Renal cortex interstitium (tissue), 11 donors: ENCODE measurements at regions not wholly inside any gene's neighbourhood (a gene's known extent, or its start where the extent isn't known, plus 50 kb on each side); places are given as distances from the start of the nearest gene placed in this dataset.
A peak's percentile ranks its signal among the peaks of the same experiment; 100 is the strongest.

Experiments used
- DNase-seq, 11 donors: peaks; one replicate each; pipeline ENCODE4 v3.0.0-alpha.2; 2013; ENCODE audit warnings: low read depth in 9 of 11, low spot score in 4 of 11; ENCODE audit errors: extremely low read depth in 1 of 11

DNA sequence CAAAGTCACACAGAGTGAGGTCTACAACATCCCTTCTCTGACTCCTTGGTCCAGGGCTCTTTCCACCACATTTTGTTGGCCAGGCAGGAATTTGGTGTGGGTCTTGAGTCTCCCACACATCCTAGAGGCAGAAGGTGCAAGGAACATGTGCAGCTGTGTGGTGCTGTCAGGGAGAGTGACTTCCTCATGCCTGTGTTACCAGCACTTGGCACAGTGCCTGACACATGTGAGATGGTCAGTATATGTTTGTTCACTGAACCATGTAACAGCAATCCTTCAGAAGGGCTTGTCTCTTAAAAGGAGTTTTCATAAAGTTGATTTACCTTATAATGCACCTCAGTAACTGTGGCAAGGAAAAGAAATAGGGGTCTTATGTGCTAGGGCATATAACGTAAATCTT, 168.5 kb downstream of the CDC5L start:
- no peak for DNase-seq

DNA sequence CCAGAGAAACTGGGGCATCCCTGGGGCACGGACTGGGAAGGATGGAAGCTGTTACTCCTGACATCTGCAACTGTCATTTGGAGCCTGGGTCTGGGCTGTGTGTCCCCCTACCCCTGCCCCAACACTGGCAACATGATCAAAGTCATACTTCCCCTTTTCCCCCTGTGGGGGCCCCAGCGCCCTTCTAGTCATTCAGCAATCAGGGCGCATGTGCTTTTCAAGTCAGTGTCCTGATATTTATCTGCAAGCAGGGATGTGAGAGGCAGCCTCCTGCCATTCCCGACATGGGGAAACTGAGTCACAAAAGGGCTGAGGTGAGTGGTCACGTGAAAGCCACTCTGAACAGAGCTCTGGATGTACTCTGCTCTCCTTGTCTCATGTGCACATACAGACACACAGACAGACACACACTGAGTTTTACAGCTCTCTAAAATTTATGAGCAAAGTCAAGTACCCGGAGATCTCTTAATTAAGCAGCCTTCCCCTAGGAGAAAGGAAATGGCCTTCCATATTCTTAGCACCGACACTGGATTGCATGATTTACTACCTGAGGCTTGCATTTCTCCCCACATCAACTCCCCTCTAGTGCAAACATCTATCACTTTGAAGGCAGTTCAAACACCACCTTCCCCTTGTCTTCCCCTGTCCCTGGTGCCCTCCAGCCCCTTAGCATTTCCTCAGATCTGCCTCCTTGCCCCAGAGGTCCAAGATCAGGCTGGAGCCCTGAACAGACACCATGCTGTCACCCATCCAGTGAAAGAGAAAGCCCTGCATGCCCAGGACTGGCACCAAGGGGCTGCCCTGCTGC, 170.7 kb downstream of the CDC5L start:
- DNase-seq = peak in 7 of 11 donors; percentile 52 to 83 (median 68)

DNA sequence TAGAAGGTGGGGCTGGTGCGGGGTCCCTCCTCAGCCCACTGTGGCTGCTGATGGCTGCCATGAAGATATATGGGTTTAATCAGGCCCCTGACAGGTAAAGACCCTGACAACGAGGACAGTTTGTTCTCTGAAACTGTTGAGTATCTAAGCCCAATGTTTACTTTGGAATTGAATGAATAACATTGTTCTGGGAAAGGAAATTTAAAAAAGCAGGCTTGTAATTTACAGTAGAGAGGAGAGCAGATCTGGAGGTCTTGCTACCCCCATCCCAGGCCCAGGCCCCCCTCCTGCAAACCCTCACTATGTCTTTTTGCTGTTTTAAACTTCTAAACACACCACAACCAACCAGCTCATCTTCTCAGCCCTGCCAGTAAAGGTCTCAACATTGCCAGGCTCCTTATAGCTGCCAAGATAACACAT, 171.3 kb downstream of the CDC5L start:
- peak in 4 of 11 donors; percentile 45 to 71 (median 56) for DNase-seq

DNA sequence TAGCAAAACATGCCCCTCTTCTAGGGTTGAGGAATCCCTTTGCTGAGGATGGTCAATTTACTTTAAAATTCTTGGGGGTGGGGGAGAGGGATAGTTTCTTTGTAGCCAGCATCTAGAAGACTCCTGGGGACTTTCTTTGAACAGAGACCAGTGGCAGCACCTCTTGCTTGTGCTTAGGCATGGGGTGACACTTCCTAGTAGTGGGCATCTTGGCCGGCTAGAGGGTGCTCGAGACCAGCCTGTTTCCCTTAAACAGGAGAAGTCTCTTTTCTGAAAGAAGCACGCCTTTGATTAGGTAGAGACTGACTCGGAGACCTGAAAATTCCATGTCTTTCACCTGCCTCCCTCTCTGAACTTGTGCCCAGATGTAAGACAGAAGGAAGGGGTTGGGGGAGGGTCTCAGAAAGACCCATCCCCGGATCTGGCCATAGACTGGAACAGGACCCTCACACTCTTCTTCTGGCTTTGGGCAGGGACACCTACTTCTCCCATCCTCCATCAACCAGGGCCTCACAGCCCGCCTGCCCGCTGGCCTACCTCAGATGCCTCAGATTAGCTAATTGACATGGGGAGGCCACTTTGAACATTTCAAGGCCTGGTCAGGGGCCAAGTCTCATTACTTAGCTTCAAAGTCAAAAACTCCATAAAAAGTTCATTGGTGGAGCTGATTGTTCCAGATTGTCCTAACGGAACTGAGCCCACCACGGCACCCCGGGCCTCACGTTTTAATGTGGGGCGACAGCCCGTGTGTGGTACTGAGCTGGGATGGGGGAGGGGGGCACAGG, 172.2 kb downstream of the CDC5L start:
- peak in 1 of 11 donors; percentile 22 for DNase-seq

DNA sequence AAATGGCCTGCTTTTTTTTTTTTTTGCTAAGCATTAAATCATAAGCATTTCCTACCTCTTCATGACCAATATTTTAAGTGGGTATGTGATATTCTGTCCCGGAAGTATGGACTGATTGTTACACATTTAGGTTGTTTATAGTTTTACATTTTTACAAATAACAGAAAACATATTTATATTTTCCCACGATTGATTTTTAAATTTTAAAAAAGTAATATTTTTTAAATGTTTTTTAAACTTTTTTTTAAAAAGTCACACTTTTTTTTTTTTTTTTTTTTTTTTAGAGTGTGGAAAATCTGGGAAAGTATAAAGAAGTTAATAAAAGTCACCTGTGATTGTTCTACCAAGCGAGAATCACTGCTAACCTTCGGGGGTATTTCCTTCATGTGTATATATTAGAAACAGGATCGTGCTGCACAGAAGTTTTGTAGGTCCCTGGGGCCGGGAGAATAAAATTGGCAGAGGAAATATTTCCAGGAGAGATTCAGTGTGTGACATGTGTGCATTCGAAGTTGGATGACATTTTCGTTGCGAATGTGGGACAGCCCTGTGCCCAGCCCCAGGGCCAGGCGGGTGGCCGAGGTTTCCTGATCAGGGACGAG, 173.1 kb downstream of the CDC5L start:
- DNase-seq = peak in 1 of 11 donors; percentile 22

DNA sequence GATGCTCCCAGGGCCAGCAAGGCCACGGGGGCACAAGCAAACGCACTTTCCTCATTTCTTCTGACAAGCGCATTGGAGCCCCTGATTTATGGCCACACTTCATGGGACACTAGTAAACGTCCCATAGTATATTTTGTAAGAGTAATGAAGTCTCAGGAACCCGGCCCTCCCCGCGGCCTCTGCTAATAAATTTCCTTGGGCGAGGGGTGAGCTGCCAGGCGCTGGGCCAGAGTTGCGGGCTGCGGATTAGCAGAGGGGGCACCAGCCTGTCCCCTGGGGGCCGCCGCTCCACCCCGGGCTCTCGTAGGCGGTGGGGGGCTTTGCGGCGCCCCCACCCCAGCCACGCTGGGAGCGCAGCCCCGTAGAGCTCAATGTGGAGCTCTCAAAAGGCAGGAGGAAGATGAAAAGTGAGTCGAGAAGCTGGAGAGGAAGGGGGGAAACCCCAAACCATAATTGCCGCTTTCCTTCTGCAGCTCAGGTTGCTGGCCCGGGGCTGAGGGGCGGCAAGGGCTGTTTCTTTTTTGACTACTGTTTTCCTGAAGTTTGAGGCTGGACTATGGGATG, 173.6 kb downstream of the CDC5L start:
- DNase-seq = peak in 1 of 11 donors; percentile 42

DNA sequence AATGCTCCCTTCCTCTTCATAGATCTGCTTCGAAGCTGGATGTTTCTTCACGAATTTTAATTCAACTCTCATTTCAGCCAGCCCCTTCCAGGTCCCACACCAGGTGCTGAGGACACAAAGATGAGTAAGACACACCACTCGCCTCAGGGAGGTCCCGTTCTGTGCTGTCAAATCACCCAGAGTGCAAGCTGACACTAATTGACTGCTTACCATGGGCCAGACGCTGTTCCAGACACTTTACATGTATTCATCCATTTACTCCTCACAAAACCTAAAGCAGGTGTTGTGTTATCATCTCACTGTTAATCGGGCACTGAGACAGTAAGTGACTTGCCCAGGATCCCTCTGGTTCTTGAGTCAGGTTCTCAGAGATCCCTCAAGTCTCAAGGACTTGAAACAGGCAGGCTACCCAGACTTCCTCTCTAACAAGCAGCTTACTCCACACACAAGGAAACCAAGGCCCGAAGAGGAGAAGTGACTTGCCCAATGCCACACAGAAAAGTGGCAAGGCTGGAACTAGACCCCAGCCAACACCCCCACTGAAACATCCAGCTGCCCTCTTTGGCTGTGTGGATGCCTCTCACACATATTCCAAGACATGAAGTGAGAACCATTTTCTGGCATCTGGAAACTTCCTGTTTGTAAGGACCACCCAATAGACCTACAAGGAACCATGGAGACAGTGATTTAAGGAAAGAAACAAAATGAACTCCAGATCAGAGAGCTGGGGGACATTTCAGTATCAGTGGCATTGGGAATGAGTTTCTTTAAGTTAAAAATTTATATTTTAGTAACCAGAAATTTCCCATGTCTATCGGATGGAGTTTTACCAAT, 174.5 kb downstream of the CDC5L start:
- DNase-seq = no peak

DNA sequence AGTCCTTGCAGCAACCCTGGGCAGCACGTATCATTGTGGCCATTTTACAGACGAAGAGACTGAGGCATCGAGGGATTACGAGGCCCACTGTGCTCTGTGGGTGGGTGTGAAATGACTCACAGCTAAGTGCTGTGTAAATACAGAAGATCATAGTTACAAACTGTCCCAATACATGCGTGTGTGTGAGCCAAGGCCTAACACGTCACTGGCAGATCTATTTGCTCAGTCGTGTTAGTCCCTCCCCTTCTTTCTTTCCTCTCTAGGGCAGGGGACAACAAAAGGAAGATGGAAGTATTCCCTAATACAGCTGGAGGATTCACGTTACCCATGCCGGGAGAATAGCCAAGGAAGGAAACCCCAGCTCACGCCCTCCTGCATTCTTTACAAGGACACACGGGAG, 175.9 kb downstream of the CDC5L start:
- no peak for DNase-seq

DNA sequence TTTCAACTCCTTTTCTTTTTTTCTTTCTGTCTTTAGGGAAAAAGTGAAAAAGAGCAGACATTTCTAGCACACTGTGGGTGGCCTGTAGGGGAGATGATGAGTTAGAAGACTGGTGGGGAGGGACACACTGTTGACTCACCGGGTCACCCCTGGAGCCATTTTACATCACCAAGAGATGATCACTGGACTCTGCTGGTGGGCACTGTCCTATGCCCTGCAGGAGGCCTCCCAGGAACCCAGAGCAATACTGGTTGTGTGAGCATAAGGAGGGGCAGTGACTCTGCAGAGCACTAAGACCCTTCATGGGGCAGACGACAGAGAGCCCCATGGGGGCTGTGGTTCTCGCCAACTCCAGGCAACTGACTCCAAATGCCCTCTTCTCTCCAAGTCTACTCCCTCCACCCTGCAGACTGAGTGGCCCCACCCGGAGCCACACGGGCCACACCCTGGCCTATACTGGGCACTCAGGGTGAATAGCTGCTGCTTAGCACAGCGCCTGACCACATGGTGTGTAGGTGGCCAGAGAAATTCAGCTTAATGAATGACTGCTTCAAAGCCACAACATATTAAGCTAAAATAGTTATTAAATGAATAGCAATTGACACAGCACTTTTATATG, 177.5 kb downstream of the CDC5L start:
- no peak for DNase-seq

DNA sequence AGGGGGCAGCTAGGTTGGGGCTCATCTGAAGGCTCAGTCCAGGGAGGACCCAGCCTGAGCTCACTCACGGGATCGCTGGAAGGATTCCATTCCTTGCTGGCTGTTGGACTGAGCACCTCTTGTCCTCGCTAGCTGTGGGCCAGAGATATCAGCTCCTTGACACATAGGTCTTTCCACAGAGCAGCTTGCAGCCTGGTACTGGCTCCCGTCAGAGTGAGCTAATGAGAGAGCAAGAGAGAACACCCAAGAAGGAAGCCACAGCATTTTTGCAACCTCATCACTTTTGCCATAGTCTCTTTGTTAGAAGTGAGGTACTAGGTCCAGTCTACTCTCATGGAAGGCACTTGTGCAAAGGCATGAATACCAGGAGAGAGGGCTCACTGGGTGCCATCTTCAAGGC, 179.9 kb downstream of the CDC5L start:
- no peak for DNase-seq

DNA sequence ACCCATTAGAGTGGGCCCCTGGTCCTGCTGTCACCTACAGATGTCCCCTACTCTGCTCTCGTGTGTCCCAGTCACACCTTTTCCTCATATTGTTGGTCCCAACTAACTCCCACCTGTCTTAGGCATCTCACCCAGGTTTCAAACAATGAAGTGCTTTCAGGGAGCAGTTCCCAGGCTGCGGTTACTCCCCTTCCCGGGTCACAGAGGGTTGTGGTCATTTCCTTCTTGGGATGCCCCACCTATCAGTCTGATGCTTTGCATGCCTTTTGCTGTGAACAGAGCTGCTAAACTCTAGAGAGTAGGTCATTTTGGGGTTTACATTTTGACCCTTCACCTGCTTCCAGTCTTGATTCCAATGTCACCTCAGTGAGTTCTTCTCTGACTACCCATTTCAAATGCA, 181.6 kb downstream of the CDC5L start:
- DNase-seq = no peak

DNA sequence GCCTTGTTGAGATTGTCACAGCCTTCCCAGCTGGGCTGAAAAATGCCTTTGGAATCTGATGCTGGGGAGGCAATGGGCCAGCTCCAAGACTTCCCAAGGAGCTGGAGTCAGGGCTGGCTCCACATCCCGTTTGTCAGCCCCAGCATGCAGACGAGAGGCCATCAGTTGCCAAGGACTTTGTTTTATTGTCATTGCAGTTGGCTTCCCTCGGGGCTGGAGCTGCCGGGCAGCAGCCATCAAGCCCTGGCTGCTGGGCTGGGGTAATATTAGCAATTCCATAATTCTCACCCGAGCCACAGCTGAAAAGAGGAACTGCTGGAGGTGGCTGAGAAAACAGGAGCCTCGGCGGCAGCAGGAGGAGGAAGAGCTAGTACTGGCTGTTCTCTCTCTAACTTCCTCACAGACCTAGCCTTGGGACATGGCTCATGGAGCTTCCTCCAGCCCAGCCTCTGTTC, 182.5 kb downstream of the CDC5L start:
- DNase-seq = peak in 2 of 11 donors; percentile 29 to 36

DNA sequence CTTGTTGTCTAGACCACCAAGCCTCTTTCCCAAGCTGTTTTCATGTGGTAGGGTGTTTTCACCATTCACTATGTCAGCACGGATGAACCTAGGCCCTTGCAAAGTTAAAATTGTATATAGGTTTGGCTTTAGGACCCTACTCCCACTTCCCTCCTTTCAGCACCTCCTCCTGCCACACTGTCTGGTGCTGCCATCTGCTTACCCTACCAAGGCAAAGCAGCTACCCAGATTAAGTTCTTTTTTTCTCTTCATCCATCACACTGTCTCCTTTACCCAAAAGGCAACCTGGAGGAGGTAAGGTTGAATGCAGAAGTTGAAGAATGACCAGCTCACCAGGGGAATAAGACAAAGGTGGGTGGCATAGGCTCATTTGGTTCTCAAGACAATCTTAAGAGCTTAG, 184.0 kb downstream of the CDC5L start:
- DNase-seq = no peak

DNA sequence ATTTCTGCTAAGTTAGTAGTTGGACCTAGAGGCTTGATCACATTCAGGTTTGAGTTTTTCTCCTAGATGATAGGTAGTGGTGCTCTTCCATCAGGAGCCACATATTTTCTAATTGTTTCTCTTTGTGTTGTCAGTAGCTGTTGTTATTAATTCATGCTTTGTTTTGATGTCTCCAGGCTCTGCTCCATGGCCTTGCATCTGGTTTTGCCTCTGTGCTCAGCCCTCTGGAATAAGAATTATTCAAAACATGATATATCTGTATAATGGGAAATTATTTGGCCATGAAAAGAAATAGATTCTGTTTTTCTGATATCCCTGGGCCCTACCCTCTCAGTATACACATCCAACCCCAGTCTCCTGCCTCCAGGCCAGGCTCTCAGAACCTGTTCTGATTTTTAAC, 184.8 kb downstream of the CDC5L start:
- DNase-seq = no peak

DNA sequence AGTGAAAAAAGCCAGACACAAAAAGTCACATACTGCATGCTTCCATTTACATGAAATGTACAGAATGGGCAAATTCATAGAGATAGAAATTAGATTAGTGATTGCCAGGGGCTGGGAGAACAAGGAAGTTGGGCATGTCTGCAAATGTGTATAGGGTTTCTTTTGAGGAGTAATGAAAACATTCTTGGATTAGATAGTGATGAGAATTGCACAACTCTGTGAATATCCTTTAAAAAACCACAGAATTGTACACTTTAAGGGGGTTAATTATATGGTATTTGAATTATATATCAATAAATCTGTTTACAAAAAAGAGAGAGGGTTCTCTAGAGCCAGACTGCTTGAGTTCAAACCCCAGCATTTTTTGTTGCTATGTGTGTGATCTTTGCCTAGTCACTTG, 188.1 kb downstream of the CDC5L start:
- no peak for DNase-seq

DNA sequence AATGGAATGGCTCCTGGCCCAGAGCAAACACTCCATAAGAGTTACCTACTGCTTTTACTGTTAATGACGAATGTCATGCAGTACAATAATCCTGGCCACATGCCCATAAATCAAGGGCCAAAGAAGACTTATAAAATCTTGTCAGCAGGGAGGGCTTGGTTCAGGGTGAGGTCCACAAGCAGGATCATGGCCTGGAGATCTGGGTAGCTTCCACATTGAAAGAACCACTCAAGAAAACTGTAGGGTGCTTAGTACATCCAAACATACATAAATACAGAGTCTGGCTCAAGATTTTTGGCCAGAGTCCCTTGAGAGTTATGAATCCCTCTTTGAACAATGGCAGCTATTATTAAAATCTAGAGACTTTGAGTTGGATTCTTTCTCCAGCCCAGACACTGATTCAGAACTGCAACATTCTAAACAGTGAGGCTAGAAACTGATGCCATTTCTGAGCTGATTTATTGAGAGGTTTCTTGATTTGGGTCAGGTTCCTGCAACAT, 188.7 kb downstream of the CDC5L start:
- peak in 1 of 11 donors; percentile 20 for DNase-seq

DNA sequence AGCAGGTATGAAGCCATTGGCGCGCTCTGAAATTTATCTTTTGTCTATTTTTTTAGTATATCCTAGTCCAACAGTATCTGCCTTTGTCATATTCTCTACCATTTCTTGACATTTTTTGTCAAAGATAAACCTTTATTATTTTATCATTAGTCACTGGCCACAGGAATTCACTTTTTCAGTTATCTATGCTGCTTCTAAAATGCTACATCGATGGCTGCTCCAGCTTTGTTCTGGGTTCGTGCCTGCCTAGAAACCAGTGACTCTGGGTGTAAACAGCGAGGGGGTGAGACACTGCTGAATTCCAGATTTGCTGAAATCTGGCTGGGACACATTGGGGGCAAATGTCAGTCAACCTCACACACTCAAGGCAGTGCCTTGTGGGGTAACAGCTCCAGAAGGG, 193.4 kb downstream of the CDC5L start:
- no peak for DNase-seq

DNA sequence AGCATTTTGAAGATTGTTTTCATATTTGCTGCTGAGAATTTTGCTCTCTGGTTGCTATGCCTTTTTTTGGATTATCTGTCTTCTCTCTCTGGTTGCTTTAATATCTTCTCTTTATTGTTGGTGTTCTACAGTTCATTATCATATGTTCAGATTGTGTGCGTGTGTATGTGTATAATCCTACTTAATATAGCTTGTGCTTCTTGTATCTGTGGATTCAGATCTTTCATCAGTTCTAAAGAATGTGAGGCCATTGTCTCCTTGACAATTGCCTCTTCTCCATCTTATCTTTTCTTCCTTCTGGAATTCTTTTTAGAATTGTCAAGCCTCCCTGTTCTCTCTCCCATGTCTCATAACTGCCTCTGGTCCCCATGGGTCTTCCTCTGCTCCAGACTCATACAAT, 195.4 kb downstream of the CDC5L start:
- no peak for DNase-seq
